T-helper 17 cell (primary cell): ENCODE measurements at regions not wholly inside any gene's neighbourhood (a gene's known extent, or its start where the extent isn't known, plus 50 kb on each side); places are given as distances from the start of the nearest gene placed in this dataset.
"Not testable (repeated sequence)": the region's sequence is repeated elsewhere in the genome, so short reads cannot be mapped to it uniquely, and the experiment has no call there.

Source experiments
- ATAC-seq: fragments of 150-1000 bp; cut with Tn5 transposase; 2 replicates; pipeline ENCODE4 v1.10.0; 2021; ENCODE audit warnings: mild to moderate bottlenecking, moderate library complexity
- DNase-seq, 3 donors: peaks; one replicate each; pipeline versions ENCODE4 v3.0.0 to v3.0.0-alpha.2; 2020 to 2021
- H3K9me3 ChIP-seq: one replicate; pipeline ENCODE4 v1.7.0; 2013; ENCODE audit warnings: low read length, mild to moderate bottlenecking; ENCODE audit not compliant: control insufficient read depth, poor library complexity, severe bottlenecking
- H3K27ac Mint-ChIP-seq: one replicate; pipeline ENCODE4 v1.8.0; 2022; ENCODE audit warnings: mild to moderate bottlenecking, moderate library complexity, mixed read lengths
- H3K27me3 Mint-ChIP-seq: one replicate; pipeline ENCODE4 v1.8.0; 2022; ENCODE audit warnings: mixed read lengths
- H3K36me3 Mint-ChIP-seq: one replicate; pipeline ENCODE4 v1.8.0; 2022; ENCODE audit warnings: low read depth, mixed read lengths
- H3K4me1 Mint-ChIP-seq: one replicate; pipeline ENCODE4 v1.8.0; 2022; ENCODE audit warnings: mild to moderate bottlenecking, mixed read lengths
- H3K4me3 Mint-ChIP-seq: one replicate; pipeline ENCODE4 v1.8.0; 2022; ENCODE audit warnings: mild to moderate bottlenecking, moderate library complexity, mixed read lengths

- no peaks in the 10 kb centered on the region for H3K9me3 ChIP-seq
- no peak overlapping the region for H3K27ac Mint-ChIP-seq
- H3K36me3 Mint-ChIP-seq = no peaks in the 10 kb centered on the region
- H3K4me1 Mint-ChIP-seq = no peaks in the 10 kb centered on the region
- no peaks in the 10 kb centered on the region for H3K27me3 Mint-ChIP-seq
- H3K4me3 Mint-ChIP-seq = no peak overlapping the region
- no peak for ATAC-seq
- no peak for DNase-seq
These were observed 378.9 kb upstream of the AUTS2 start for GRCh38 chr7:69219381-69219780.

- DNase-seq (no peak), ATAC-seq (no peak)
- Mint-ChIP-seq H3K4me1 (no peaks in the 10 kb centered on the region), H3K27me3 (no peaks in the 10 kb centered on the region), H3K36me3 (no peaks in the 10 kb centered on the region), H3K27ac (no peak overlapping the region), H3K4me3 (no peak overlapping the region)
- H3K9me3 ChIP-seq = no peaks in the 10 kb centered on the region
These were observed 372.9 kb upstream of the AUTS2 start for GRCh38 chr7:69225259-69225943.

GRCh38 chr7:69228212-69228811, 370.0 kb upstream of the AUTS2 start:
- no peak for ATAC-seq
- H3K36me3 Mint-ChIP-seq = no peaks in the 10 kb centered on the region
- H3K4me1 Mint-ChIP-seq = no peaks in the 10 kb centered on the region
- DNase-seq = no peak
- no peaks in the 10 kb centered on the region for H3K27me3 Mint-ChIP-seq
- H3K4me3 Mint-ChIP-seq = no peak overlapping the region
- H3K9me3 ChIP-seq = no peaks in the 10 kb centered on the region
- no peak overlapping the region for H3K27ac Mint-ChIP-seq

GRCh38 chr7:69232445-69233376, 365.6 kb upstream of the AUTS2 start:
- DNase-seq (no peak), ATAC-seq (no peak)
- Mint-ChIP-seq H3K27me3 (no peaks in the 10 kb centered on the region), H3K4me3 (no peak overlapping the region), H3K4me1 (no peaks in the 10 kb centered on the region), H3K27ac (no peak overlapping the region), H3K36me3 (no peaks in the 10 kb centered on the region)
- H3K9me3 ChIP-seq = no peaks in the 10 kb centered on the region

- Mint-ChIP-seq H3K4me3 (no peak overlapping the region), H3K27ac (no peak overlapping the region), H3K4me1 (no peaks in the 10 kb centered on the region), H3K36me3 (no peaks in the 10 kb centered on the region), H3K27me3 (no peaks in the 10 kb centered on the region)
- no peaks in the 10 kb centered on the region for H3K9me3 ChIP-seq
- ATAC-seq (no peak), DNase-seq (no peak)
These were observed 360.7 kb upstream of the AUTS2 start for GRCh38 chr7:69237541-69237940.

- no peak overlapping the region for H3K27ac Mint-ChIP-seq
- ATAC-seq (no peak), DNase-seq (no peak)
- no peaks in the 10 kb centered on the region for H3K9me3 ChIP-seq
- no peaks in the 10 kb centered on the region for H3K27me3 Mint-ChIP-seq
- H3K36me3 Mint-ChIP-seq = no peaks in the 10 kb centered on the region
- no peak overlapping the region for H3K4me3 Mint-ChIP-seq
- H3K4me1 Mint-ChIP-seq = no peaks in the 10 kb centered on the region
These were observed 355.3 kb upstream of the AUTS2 start for GRCh38 chr7:69243016-69243415.

GRCh38 chr7:69244701-69245100, 353.6 kb upstream of the AUTS2 start:
- DNase-seq (no peak), ATAC-seq (no peak)
- Mint-ChIP-seq H3K27me3 (no peaks in the 10 kb centered on the region), H3K4me1 (no peaks in the 10 kb centered on the region), H3K36me3 (no peaks in the 10 kb centered on the region), H3K4me3 (no peak overlapping the region), H3K27ac (no peak overlapping the region)
- no peaks in the 10 kb centered on the region for H3K9me3 ChIP-seq

GRCh38 chr7:69245646-69246045, 352.6 kb upstream of the AUTS2 start:
- Mint-ChIP-seq H3K27me3 (no peaks in the 10 kb centered on the region), H3K4me3 (no peak overlapping the region), H3K4me1 (no peaks in the 10 kb centered on the region), H3K36me3 (no peaks in the 10 kb centered on the region), H3K27ac (no peak overlapping the region)
- DNase-seq (no peak), ATAC-seq (no peak)
- H3K9me3 ChIP-seq = no peaks in the 10 kb centered on the region

- no peaks in the 10 kb centered on the region for H3K4me1 Mint-ChIP-seq
- no peak for ATAC-seq
- H3K9me3 ChIP-seq = no peaks in the 10 kb centered on the region
- H3K36me3 Mint-ChIP-seq = no peaks in the 10 kb centered on the region
- no peaks in the 10 kb centered on the region for H3K27me3 Mint-ChIP-seq
- H3K27ac Mint-ChIP-seq = no peak overlapping the region
- H3K4me3 Mint-ChIP-seq = no peak overlapping the region
- no peak for DNase-seq
These were observed 351.5 kb upstream of the AUTS2 start for GRCh38 chr7:69246758-69247157.

GRCh38 chr7:69248382-69248828, 349.9 kb upstream of the AUTS2 start:
- not testable (repeated sequence) for H3K27me3 Mint-ChIP-seq, H3K4me1 Mint-ChIP-seq, H3K4me3 Mint-ChIP-seq, DNase-seq, H3K9me3 ChIP-seq, ATAC-seq, H3K27ac Mint-ChIP-seq, H3K36me3 Mint-ChIP-seq

- no peaks in the 10 kb centered on the region for H3K4me1 Mint-ChIP-seq
- no peaks in the 10 kb centered on the region for H3K27me3 Mint-ChIP-seq
- H3K27ac Mint-ChIP-seq = no peak overlapping the region
- no peak overlapping the region for H3K4me3 Mint-ChIP-seq
- no peaks in the 10 kb centered on the region for H3K36me3 Mint-ChIP-seq
- DNase-seq (no peak), ATAC-seq (no peak)
- no peaks in the 10 kb centered on the region for H3K9me3 ChIP-seq
These were observed 347.3 kb upstream of the AUTS2 start for GRCh38 chr7:69250958-69251357.

- Mint-ChIP-seq H3K4me1 (no peaks in the 10 kb centered on the region), H3K4me3 (no peak overlapping the region), H3K27ac (no peak overlapping the region), H3K27me3 (no peaks in the 10 kb centered on the region), H3K36me3 (no peaks in the 10 kb centered on the region)
- H3K9me3 ChIP-seq = no peaks in the 10 kb centered on the region
- no peak for ATAC-seq
- DNase-seq = no peak
These were observed 343.6 kb upstream of the AUTS2 start for GRCh38 chr7:69254643-69255042.

- no peak for ATAC-seq
- Mint-ChIP-seq H3K27ac (no peak overlapping the region), H3K4me3 (no peak overlapping the region), H3K4me1 (no peaks in the 10 kb centered on the region), H3K36me3 (no peaks in the 10 kb centered on the region), H3K27me3 (no peaks in the 10 kb centered on the region)
- no peaks in the 10 kb centered on the region for H3K9me3 ChIP-seq
- DNase-seq = no peak
These were observed 341.6 kb upstream of the AUTS2 start for GRCh38 chr7:69256634-69257081.
